ENCODE measurements at regions not wholly inside any gene's neighbourhood (a gene's known extent, or its start where the extent isn't known, plus 50 kb on each side); places are given as distances from the start of the nearest gene placed in this dataset.

DNA sequence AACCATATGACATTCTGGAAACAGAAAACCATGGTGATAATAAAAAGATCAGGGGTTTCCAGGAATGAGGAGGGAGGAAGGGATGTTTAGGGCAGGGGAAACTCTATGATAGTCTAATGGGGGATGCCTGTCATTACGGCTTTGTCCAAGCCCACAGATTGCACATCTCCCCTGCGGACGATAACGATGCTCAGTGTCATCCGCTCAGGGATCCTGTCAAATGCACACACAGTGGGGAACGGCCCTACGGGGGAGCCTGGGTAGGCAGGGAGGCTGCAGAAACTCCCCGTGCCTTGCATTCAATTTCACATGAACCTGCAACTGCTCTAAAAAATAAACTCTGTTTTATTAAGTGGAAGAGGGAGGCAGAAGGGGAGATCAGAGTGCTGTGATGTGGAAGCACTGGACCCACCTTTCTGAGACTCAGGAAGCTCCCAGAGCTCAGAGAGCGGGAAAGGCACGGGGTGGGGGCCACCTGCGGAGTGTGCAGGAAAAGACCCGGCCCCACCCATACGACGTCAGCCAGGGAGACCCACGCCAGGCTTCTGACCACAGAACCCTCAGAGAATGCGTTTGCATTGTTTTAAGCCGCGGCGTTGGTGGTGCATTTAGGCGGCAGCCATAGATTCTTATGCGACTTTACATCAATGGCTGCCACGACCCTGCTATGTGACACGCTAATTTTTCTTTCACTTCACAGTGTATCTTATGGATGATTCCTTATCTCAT is 543.5 kb downstream of the BRD1 start:
- DNase-seq (ENCODE audit: low read depth) = no peak

- DNase-seq (ENCODE audit: low read depth) = no peak
These were observed 545.1 kb downstream of the BRD1 start for GRCh38 chr22:49282596-49282995.

- DNase-seq (ENCODE audit: low read depth) = no peak
These were observed 546.0 kb downstream of the BRD1 start for GRCh38 chr22:49281467-49282340.

GRCh38 chr22:49278340-49278739 is 549.3 kb downstream of the BRD1 start:
- no peak for DNase-seq (ENCODE audit: low read depth)

DNA sequence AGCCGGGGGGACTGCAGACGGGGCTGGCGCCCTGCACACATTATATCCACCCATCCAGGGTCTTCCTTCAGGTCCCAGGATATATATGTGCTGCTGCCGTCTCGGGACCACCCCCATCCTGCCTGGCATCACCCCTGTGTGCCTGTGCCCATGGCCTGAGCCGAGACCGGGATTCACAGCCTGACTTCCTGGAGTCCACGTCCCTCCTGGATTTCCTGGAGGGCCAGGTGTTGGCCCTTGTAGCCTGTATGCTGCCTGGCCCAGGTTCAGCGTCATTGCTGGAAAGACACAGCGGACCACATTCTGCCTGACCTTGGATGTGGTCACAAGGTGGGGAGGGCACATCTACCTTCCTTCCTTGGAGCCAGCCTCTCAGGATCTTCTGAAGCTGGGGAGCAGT is 551.1 kb downstream of the BRD1 start:
- DNase-seq (ENCODE audit: low read depth) = no peak

GRCh38 chr22:49274754-49275380 is 552.8 kb downstream of the BRD1 start:
- no peak for DNase-seq (ENCODE audit: low read depth)

DNA sequence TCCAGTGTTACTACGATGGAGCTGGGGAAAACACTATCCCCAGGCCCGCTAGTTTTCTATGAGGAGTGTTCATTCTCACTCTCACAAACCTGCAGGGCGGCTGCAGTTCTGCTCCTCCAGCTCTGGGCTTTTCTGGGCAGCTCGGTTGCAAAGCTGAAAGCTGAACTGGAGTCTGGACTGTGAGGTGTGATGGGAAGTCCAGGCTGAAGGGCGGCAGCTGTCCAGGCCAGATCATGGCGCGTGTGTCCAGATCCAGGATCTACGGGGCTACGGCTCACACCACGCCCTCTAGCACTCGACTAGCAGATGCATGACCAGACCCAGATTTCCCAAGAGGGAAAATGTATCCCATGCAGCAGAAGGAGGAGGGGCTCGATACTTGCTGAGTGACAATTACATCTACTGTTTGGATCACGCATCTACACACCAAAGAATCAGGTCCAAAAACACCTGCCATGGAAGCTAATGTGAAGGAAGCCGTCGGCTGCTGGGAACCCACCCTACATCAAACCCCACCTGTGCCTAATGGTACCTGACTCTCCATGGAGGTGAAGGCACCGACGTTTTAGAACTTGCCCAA is 555.0 kb downstream of the BRD1 start:
- no peak for DNase-seq (ENCODE audit: low read depth)

DNA sequence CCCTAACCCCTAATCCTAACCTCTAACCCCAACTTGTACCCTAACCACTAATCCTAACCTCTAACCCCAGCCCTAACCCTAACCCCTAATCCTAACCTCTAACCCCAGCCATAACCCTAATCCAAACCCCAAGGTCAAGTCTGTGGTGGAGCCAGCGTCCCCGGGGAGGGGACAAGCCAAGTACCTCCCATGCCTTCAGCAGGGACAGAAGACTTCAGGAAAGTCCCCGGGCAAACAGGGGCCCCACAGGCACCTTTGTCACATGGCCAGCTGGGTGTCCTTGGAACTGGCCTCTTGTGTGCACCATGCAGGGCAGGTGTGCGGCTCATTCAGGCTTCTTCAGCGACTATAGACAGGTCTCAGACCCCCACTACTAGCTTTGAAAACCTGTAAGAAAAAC is 555.8 kb downstream of the BRD1 start:
- no peak for DNase-seq (ENCODE audit: low read depth)

DNA sequence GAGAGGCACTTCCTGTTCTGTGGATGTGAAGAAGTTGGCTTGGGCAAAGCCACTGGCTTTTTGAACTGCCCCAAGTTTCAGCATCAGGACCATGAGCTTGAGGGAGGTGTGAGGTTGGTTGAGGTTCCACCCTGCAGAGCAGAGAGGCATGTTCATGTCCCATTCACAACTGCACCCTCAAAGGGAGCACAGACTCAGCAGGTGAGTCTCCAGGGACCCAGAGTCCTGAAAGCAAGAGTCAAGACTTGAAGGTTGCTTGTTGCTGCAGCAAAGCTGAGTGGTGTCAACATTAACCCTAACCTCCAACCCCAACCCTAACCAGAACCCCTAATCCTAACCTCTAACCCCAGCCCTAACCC is 556.3 kb downstream of the BRD1 start:
- no peak for DNase-seq (ENCODE audit: low read depth)

GRCh38 chr22:49270595-49271368 is 556.9 kb downstream of the BRD1 start:
- no peak for DNase-seq (ENCODE audit: low read depth)

GRCh38 chr22:49269928-49270327 is 557.7 kb downstream of the BRD1 start:
- no peak for DNase-seq (ENCODE audit: low read depth)

- no peak for DNase-seq (ENCODE audit: low read depth)
These were observed 558.3 kb downstream of the BRD1 start for GRCh38 chr22:49269371-49269770.

DNA sequence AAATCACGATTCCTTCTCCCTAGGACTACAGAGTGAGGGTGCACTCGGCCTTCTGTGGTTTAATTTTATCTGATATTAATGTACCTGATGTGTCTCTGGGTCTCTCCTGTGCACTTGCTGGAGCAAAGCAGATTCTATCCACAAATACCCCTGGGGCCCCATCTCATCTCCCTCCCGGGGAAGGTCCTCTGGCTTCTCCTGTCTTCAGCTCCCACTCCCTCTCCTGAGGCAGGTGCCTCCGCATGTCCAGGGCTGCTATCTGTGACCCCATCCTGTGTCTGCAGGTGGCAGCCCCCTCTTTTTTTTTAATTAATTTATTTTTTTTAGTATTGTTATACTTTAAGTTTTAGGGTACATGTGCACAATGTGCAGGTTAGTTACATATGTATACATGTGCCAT is 558.7 kb downstream of the BRD1 start:
- DNase-seq (ENCODE audit: low read depth) = no peak

DNA sequence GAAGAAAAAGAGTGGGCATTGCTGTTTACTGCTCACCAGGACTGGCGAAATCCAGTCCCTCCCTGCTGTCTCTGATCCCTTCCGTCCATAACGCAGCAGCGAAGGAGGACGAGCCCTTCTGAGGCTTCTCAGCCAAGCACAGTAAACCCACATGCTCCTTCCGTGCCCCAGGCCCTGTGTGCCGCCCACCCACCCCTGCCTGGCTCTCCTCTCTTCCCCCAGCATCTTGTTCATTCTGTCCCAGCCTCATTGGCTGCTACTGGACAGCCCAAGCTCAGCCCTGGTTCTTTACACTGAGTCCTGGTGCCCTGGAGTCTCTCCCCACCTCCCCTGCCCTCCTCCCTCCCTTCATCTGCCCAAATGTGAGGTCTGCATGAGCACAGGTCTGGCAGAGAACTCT is 559.7 kb downstream of the BRD1 start:
- no peak for DNase-seq (ENCODE audit: low read depth)

DNA sequence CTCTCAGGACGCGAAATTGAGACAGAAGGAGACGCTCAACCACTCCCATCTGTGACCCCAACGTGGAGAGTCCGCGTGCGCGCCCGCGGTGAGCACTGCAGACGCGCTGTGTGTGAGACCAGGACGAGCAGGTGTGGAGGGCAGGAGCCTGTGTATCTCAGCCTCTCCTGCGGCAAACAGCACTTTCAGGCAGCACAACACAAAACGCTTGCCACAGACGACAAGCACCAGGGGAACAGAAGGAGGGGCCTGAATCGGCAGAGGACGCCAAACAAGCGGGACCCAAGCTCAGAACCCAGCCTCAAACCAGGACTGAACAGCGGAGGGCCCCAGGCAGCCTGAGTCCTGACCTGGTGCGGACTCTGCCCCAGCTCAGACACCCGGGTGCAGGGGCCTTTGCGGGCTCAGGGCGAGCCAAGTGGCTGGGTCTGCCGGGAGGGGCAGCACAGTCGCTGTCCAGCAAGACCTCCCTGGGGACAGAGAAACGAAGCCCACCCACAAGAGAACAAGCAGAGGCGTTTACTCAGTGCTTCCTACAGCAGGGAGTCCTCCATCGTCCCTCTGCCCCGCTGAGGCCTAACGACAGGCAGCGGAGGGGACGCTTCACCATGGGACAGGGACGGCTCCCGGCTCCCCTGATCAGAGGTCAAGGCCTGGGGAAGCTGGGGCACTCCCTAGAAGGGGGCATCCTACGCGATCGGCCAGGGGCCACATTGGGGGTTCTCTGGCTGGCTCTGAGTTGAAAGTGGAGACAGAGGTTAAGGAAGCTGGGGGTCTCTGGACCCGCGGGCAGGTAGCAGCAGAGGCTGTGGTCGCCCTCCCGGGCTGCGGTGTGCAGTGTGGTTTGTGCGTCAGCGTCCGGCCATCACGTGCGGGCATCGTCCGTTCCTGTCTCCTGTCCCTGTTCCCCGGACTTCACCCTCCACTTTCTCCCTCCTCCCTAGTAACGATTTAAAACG is 560.8 kb downstream of the BRD1 start:
- DNase-seq (ENCODE audit: low read depth) = no peak

- no peak for DNase-seq (ENCODE audit: low read depth)
These were observed 563.0 kb downstream of the BRD1 start for GRCh38 chr22:49264696-49265095.

GRCh38 chr22:49263101-49263500 is 564.6 kb downstream of the BRD1 start:
- DNase-seq (ENCODE audit: low read depth) = no peak

DNA sequence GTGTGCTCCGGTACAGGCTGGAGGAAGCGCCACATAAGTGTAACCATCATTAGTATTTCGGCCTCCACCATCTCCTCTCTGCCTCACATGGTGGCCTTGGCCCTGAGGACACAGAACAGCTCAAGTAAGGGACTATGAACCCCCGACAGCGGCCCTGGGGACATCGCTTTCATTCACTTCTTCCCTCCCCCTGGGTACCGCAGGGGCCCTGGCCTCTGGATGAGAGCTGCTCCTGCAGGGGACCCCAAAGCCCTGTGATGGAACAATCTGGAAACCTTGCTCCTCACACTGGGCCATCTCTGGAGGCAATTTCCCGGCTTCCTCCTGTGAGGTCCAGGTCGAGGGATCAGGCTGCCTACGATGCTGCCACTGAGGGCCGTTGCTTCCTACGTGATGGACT is 565.5 kb downstream of the BRD1 start:
- no peak for DNase-seq (ENCODE audit: low read depth)

- DNase-seq (ENCODE audit: low read depth) = no peak
These were observed 566.1 kb downstream of the BRD1 start for GRCh38 chr22:49261616-49262015.

- DNase-seq (ENCODE audit: low read depth) = no peak
These were observed 566.7 kb downstream of the BRD1 start for GRCh38 chr22:49260681-49261580.

Data from stimulated activated CD8-positive, alpha-beta memory T cell treated with anti-CD3 and anti-CD28 coated beads, Interleukin-12 subunit alpha, Interleukin-12 subunit beta, amount 100 ng/mL, for 1 hour (primary cell).